K562 (cell line): ENCODE measurements at regions not wholly inside any gene's neighbourhood (a gene's known extent, or its start where the extent isn't known, plus 50 kb on each side); places are given as distances from the start of the nearest gene placed in this dataset.
A peak's percentile ranks its signal among the peaks of the same experiment; 100 is the strongest.

ENCODE experiments used
- CEBPG ChIP-seq, 3 experiments: fragments of 200-800 bp in 1 of 3; sonication (Bioruptor generic) in 1 of 3; sonication (generic) in 1 of 3; formaldehyde crosslinking in 1 of 3; IDR thresholded peaks in 2 of 3; conservative IDR thresholded peaks in 1 of 3; 2 replicates each; pipeline versions ENCODE4 v1.6.1 to v1.8.0; 2016 to 2022; ENCODE audit warnings: missing compliant biosample characterization in 2 of 3, missing genetic modification characterization in 2 of 3, mild to moderate bottlenecking in 1 of 3, missing genetic modification reagents in 1 of 3
- CREB3 ChIP-seq: fragments of 450-650 bp; conservative IDR thresholded peaks from 2 replicates; pipeline ENCODE4 v1.6.1; 2016; ENCODE audit warnings: missing genetic modification characterization, low read depth, mild to moderate bottlenecking, missing compliant biosample characterization, moderate library complexity
- CUX1 ChIP-seq: fragments of 200-800 bp; sonication (Bioruptor generic); IDR thresholded peaks from 2 replicates; pipeline ENCODE4 v1.6.1; 2016; ENCODE audit warnings: missing genetic modification characterization, missing compliant biosample characterization
- ELF2 ChIP-seq: fragments of 250-450 bp; sonication (Bioruptor Pico); IDR thresholded peaks from 2 replicates; pipeline ENCODE4 v1.5.0; 2021; ENCODE audit warnings: mild to moderate bottlenecking
- OTX1 ChIP-seq: fragments of 450-650 bp; formaldehyde crosslinking; IDR thresholded peaks from 2 replicates; pipeline ENCODE4 v1.4.0; 2022; ENCODE audit warnings: mild to moderate bottlenecking
- PHF20 ChIP-seq: fragments of 450-650 bp; IDR thresholded peaks from 2 replicates; pipeline ENCODE4 v1.6.1; 2018; ENCODE audit not compliant: partially characterized antibody
- RBBP5 ChIP-seq: fragments of 200-600 bp; sonication (generic); IDR thresholded peaks from 2 replicates; pipeline ENCODE4 v1.6.1; 2012; ENCODE audit warnings: borderline replicate concordance, mild to moderate bottlenecking, low read length, control low read depth, inconsistent platforms; ENCODE audit not compliant: insufficient read depth, poor library complexity, severe bottlenecking
- TRIM28 ChIP-seq: fragments of 450-650 bp; IDR thresholded peaks from 2 replicates; pipeline ENCODE4 v1.6.1; 2017
- ZNF395 ChIP-seq: fragments of 200-800 bp; sonication (Bioruptor generic); IDR thresholded peaks from 2 replicates; pipeline ENCODE4 v1.6.1; 2017; ENCODE audit warnings: missing genetic modification characterization, missing compliant biosample characterization
- ZNF740 ChIP-seq, 3 experiments: fragments of 200-800 bp in 1 of 3; sonication (Bioruptor generic) in 1 of 3; sonication (generic) in 1 of 3; formaldehyde crosslinking in 1 of 3; IDR thresholded peaks; 2 replicates each; pipeline versions ENCODE4 v1.6.1 to v1.8.0; 2016 to 2022; ENCODE audit warnings: mild to moderate bottlenecking in 2 of 3, missing compliant biosample characterization in 2 of 3, missing genetic modification characterization in 2 of 3, missing genetic modification reagents in 1 of 3

GRCh38 chr20:53767206-53767930, 173.7 kb upstream of the ZNF217 start (continued):
- TF ChIP-seq ZNF740 (CRISPR knock-in tag; IDR thresholded peaks at IDR 0.05), result no peak
- no peak for TF ChIP-seq ZNF740 (tag; IDR thresholded peaks at IDR 0.05)
- no peak for TF ChIP-seq OTX1
- peak; percentile 44; the same call in 1 of the 2 replicates for TF ChIP-seq CEBPG (CRISPR knock-in tag; IDR thresholded peaks at IDR 0.05)
- peak; percentile 77 to 78 for TF ChIP-seq CEBPG (tag; conservative IDR thresholded peaks at IDR 0.05 in 1 of 2, IDR thresholded peaks at IDR 0.05 in 1 of 2)
- TF ChIP-seq CREB3 (tag), result no peak
- TF ChIP-seq RBBP5, result no peak
- no peak for TF ChIP-seq TRIM28
- no peak for TF ChIP-seq ELF2 (CRISPR knock-in tag)
- TF ChIP-seq CUX1, result no peak
- no peak for TF ChIP-seq PHF20
- TF ChIP-seq ZNF395 (CRISPR knock-in tag), result no peak
